ENCODE measurements at regions not wholly inside any gene's neighbourhood (a gene's known extent, or its start where the extent isn't known, plus 50 kb on each side); places are given as distances from the start of the nearest gene placed in this dataset.
"Not testable (repeated sequence)": the region's sequence is repeated elsewhere in the genome, so short reads cannot be mapped to it uniquely, and the experiment has no call there.

DNA sequence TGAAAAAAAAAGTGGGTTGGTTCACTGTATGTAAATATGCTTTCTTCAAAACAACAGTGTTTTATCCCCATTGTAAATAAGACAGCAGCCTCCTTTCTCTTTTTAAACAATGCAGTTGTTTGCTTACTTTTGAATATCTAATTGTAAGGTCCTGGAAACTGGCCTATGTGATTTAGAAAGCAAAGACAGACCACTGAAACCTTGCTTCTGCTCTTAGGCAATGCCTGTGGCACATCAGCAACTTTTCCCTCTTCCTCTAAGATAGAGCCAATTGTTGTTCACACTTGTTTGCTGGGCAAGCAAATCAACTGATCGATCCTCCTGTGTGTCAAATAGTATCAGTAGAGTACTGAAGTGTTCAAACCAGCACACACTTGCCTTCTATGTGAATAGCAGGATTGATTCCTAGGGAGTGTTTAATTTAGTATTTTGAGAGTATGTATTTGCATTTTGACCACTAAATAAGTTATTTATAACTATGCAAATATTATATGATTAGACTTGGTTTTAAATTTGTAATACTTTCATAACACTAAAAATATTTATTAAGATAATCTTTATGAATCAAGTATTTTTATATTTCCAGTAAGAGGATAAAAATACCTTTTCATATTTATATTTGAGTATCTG, 55.4 kb upstream of the GRPR start:
- DNase-seq = no peak

- no peak for DNase-seq
These were observed 59.4 kb upstream of the GRPR start for GRCh38 chrX:16063921-16064320.

DNA sequence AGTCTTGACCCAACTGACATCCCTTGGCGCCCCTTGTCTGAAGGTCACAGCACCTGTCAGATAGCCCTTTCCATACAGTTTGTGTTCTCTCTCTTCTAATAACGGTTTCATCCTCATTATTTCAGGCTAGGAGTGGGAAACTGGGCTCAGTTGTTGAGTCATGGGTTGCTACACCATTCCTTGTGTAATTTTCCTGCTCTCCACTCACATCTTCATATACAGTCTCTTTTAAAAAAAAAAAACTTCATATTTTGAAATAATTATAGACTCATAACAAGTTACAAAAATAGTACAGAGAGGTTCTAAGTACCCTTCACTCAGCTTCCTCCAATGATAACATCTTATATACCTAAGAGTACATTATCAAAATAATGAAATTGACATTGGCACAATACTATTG, 60.2 kb upstream of the GRPR start:
- no peak for DNase-seq

GRCh38 chrX:16061296-16061695, 62.1 kb upstream of the GRPR start:
- DNase-seq = no peak

DNA sequence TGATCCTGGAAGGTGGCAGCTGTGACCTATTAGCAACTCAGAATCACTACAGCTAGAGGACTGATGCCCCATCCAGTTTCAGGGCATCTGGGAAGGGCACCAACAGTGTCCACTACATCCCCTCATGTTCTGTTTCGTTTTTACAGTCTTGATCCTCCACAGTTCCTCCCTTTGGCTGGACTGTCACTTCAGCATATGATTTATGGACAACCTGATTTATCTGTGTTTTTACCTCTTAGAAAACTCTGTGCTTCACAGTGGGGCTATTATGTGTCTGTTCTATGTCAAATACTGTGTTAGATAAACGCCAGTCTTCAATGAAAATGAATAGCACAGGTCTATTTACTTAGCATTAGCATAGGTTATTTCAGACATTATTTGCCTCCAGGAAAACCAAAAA, 63.1 kb upstream of the GRPR start:
- DNase-seq = no peak

GRCh38 chrX:16049126-16049525, 74.2 kb upstream of the GRPR start:
- not testable (repeated sequence) for DNase-seq

DNA sequence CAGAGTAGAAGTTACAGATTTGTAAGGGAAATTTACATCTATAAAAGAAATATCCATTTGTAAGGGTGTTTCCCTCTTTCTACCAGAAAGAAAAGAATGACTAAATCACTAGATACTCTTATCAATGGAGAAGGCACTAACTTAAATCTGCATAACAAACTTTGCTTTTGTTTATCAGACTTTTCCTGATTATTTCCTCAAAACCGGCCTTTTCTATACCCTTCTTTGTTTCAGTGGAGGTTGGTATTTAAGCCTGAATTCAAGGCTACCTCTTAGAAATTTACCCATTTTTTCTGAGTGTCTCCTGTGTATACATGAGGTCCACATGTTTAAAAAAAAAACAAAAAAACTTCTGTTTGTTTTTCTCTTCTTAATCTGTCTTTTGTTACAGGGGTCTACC, 80.4 kb upstream of the GRPR start:
- no peak for DNase-seq

DNA sequence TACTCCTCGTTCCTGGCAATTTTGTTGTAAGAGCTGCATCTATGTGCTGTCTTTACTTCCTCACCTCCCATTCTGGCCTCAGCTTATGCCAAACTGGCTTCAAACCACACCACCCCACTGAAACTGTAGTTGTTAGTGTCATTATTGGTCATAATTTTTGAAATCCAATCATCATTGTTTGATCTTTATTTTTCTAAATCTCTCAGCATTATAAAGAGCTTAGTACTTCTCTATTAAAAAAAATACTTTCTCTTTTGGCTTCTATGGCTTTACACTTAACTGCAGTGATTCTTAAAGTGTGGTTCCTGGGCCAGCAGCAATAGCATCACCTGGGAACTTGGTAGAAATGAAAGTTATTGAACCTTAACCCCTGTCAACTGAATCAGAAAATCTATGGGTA, 83.5 kb upstream of the GRPR start:
- DNase-seq = no peak

DNA sequence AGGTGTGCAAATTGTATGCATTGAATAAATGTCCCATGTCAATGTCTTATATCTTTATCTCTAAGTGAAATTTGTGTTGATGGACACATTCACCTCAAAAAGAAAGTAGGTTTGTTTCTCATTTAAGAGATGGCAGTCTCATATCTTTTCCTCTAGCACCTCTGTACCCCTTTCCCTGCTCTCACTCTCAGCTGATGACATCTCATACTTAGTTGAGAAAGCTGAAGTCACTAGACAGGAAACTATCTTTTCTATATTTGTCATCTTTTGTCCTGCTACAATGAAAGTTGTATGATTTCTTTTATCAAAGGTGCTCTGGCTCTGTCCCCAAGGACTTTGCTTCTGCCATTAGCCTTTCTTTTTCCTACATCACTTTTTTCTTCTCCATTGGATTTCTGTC, 84.0 kb upstream of the GRPR start:
- DNase-seq = no peak

DNA sequence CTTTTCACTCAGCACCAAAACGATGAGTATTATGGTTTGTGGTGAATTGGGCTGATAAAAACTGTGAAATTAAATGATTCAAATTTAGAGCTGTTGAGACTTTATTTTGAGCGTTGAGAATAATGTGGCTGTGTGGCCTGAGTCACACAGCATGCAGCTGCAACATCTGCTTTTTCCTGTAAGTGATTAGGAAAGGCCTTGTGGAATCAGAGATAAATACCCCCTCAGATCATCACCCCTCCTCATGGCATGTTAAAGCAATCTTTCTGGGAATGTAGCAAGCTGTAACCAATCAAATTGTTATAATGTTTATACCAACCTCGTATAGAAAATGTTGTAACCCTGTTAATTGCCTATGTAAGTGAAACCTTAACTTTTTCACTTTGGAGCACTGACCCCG, 90.0 kb upstream of the GRPR start:
- no peak for DNase-seq

DNA sequence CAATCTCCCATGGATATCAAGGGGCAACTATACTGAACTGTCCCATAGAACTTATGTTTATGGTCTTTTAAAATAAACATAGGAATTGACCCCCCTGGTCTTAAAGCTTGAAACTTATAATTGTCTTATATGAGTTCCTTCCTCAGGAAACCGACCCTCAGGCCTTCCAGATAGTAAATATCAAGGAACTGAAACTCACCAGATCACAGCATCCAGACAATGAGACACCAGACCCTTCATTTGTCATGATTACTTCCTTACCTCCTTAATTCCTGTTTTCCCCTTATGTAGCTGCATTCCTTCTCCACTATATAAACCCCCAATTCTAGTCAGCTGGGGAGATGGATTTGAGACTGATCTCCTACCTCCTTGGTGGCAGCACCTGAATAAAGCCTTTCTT, 94.8 kb upstream of the GRPR start:
- no peak for DNase-seq

GRCh38 chrX:16023790-16024734, 99.3 kb upstream of the GRPR start:
- DNase-seq = no peak

- DNase-seq = no peak
These were observed 100.7 kb upstream of the GRPR start for GRCh38 chrX:16022580-16023200.

- no peak for DNase-seq
These were observed 105.1 kb upstream of the GRPR start for GRCh38 chrX:16018291-16018690.

GRCh38 chrX:16014171-16014570, 109.2 kb upstream of the GRPR start:
- no peak for DNase-seq

GRCh38 chrX:16012250-16012649, 111.1 kb upstream of the GRPR start:
- no peak for DNase-seq

GRCh38 chrX:16005917-16006316, 117.4 kb upstream of the GRPR start:
- no peak for DNase-seq

DNA sequence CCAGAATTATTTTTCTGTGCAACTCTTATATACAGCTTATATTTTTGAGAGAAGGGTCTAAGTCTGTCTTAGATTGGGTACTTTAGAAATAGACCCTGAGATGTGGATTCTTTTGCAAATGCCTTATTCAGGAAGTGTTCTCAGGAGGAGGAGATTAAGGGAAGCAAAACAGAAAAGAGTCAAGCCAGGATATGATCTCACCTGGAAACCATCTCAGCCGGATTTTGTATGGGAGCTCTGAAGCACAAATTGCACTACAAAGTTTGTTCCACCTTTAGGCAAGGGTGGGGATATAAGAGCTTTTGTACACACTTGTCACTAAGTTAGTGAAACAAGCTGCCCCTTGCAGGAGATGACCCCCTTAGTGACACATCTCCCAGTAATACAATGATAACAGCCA, 121.2 kb upstream of the GRPR start:
- DNase-seq = no peak

GRCh38 chrX:15998350-15998749, 125.0 kb upstream of the GRPR start:
- DNase-seq = no peak

DNA sequence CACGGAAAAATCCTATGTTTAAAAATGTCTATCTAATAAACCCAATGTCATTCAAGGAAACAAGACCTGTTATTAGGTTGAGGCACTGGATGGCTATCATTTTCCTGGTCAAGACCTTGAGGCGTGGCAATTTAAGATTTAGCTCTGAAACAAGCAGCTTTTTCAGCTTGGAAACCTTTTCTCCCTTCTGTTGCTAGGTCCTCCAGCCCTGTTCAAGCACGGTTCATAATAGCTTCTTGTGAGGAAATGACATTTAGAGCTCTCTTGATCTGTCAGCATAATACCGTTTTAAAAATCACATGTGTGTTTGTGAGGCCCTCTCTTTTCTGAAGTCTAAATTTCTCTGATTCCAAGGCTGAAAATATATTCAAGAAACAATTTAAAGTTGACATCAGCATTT, 133.6 kb upstream of the GRPR start:
- DNase-seq = no peak

- no peak for DNase-seq
These were observed 134.3 kb upstream of the AP1S2 start for GRCh38 chrX:15988661-15989603.

DNA sequence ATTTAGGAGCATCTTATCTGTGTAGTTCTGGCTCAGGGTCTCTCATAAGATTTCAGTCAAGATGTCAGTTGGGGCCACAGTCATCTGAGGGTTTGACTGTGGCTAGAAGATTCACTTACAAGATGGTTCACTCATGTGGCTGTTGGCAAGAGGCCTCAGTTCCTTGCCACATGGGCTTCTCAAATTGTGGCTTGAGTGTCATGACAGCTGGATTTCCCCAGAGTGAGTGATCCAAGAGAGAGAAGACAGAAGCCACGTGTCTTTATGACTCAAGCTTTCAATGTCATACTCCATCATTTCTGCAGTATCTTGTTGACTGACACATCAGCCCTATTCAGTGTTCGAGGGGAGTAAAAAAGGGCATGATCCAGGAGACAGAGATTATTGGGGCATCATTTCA, 131.3 kb upstream of the AP1S2 start:
- DNase-seq = no peak

GRCh38 chrX:15983034-15983433, 128.4 kb upstream of the AP1S2 start:
- no peak for DNase-seq
